GM23338 (cell line): ENCODE measurements at regions not wholly inside any gene's neighbourhood (a gene's known extent, or its start where the extent isn't known, plus 50 kb on each side); places are given as distances from the start of the nearest gene placed in this dataset.

ENCODE experiments used
- ATAC-seq: fragments of 200-7000 bp; cut with Tn5 transposase; 3 replicates; pipeline ENCODE4 v1.9.1; 2020
- DNase-seq: peaks from one replicate; pipeline ENCODE4 v3.0.0-alpha.2; 2015; ENCODE audit warnings: low spot score
- H2AFZ ChIP-seq: fragments of 200-600 bp; sonication (generic); 2 replicates; pipeline ENCODE4 v1.8.0; 2016; ENCODE audit warnings: antibody characterized with exemption, mild to moderate bottlenecking, moderate library complexity
- H3F3A ChIP-seq: fragments of 200-600 bp; sonication (generic); replicated peaks from 2 replicates; pipeline ENCODE4 v1.8.0; 2017; ENCODE audit warnings: antibody characterized with exemption, mixed run types, low read depth
- H3K27ac ChIP-seq: fragments of 200-600 bp; sonication (generic); 2 replicates; pipeline ENCODE4 v1.6.1; 2016; ENCODE audit warnings: low read depth
- H3K27me3 ChIP-seq: fragments of 200-600 bp; sonication (generic); 2 replicates; pipeline ENCODE4 v1.8.0; 2016; ENCODE audit warnings: mild to moderate bottlenecking, mixed run types, moderate library complexity; ENCODE audit not compliant: insufficient read depth
- H3K36me3 ChIP-seq: fragments of 200-600 bp; sonication (generic); 2 replicates; pipeline ENCODE4 v1.8.0; 2016; ENCODE audit warnings: mild to moderate bottlenecking; ENCODE audit not compliant: insufficient read depth
- H3K4me1 ChIP-seq: fragments of 200-600 bp; sonication (generic); 2 replicates; pipeline ENCODE4 v1.8.0; 2016; ENCODE audit warnings: mild to moderate bottlenecking, moderate library complexity; ENCODE audit not compliant: insufficient read depth
- H3K4me2 ChIP-seq: fragments of 200-600 bp; sonication (generic); 2 replicates; pipeline ENCODE4 v1.7.1; 2017; ENCODE audit warnings: mixed run types
- H3K4me3 ChIP-seq: fragments of 200-600 bp; sonication (generic); 2 replicates; pipeline ENCODE4 v1.6.1; 2016; ENCODE audit warnings: mixed run types
- H3K79me2 ChIP-seq: fragments of 200-600 bp; sonication (generic); replicated peaks from 2 replicates; pipeline ENCODE4 v1.8.0; 2017; ENCODE audit warnings: mild to moderate bottlenecking; ENCODE audit not compliant: insufficient read depth
- H3K9me2 ChIP-seq: fragments of 200-600 bp; sonication (generic); 2 replicates; pipeline ENCODE4 v1.8.0; 2017; ENCODE audit not compliant: insufficient read depth
- H4K20me1 ChIP-seq: fragments of 200-600 bp; sonication (generic); replicated peaks from 2 replicates; pipeline ENCODE4 v1.8.0; 2017; ENCODE audit warnings: mild to moderate bottlenecking; ENCODE audit not compliant: insufficient read depth
- H3K27ac Mint-ChIP-seq: 2 replicates; pipeline ENCODE4 v1.8.0; 2020; ENCODE audit warnings: inconsistent platforms, mild to moderate bottlenecking, moderate library complexity, mixed read lengths
- H3K27me3 Mint-ChIP-seq: 3 replicates; pipeline ENCODE4 v1.8.0; 2022; ENCODE audit warnings: low read depth, mild to moderate bottlenecking, moderate library complexity, mixed read lengths, inconsistent platforms; ENCODE audit not compliant: insufficient read depth, poor library complexity
- H3K36me3 Mint-ChIP-seq: 3 replicates; pipeline ENCODE4 v1.8.0; 2021; ENCODE audit warnings: low read depth, mild to moderate bottlenecking, inconsistent platforms, moderate library complexity, mixed read lengths
- H3K4me1 Mint-ChIP-seq: 3 replicates; pipeline ENCODE4 v1.8.0; 2020; ENCODE audit warnings: mild to moderate bottlenecking, inconsistent platforms, mixed read lengths
- H3K4me3 Mint-ChIP-seq: 3 replicates; pipeline ENCODE4 v1.8.0; 2021; ENCODE audit warnings: moderate library complexity, mild to moderate bottlenecking, inconsistent platforms, mixed read lengths
- H3K9me3 Mint-ChIP-seq: 3 replicates; pipeline ENCODE4 v1.8.0; 2020; ENCODE audit warnings: moderate library complexity, mild to moderate bottlenecking, inconsistent platforms, mixed read lengths
- CREB1 ChIP-seq: fragments of 250-450 bp; sonication (Bioruptor Pico); IDR thresholded peaks from 2 replicates; pipeline ENCODE4 v1.5.0; 2020; ENCODE audit warnings: low read depth, mild to moderate bottlenecking, moderate library complexity
- CTCF ChIP-seq, 2 experiments: fragments of 200-600 bp in 1 of 2; sonication (generic) in 1 of 2; conservative IDR thresholded peaks; 2 replicates each; pipeline versions ENCODE4 v1.5.1 to v1.6.1; 2016 to 2017; ENCODE audit warnings: antibody characterized with exemption in 2 of 2, low read depth in 2 of 2, mild to moderate bottlenecking in 2 of 2, moderate library complexity in 1 of 2
- ETS1 ChIP-seq: IDR thresholded peaks from 2 replicates; pipeline ENCODE4 v1.6.1; 2016; ENCODE audit warnings: antibody characterized with exemption
- EZH2 ChIP-seq: fragments of 200-600 bp; sonication (generic); IDR thresholded peaks from one replicate; pipeline ENCODE4 v1.8.0; 2017; ENCODE audit warnings: antibody characterized with exemption, mild to moderate bottlenecking, low read depth; ENCODE audit not compliant: unreplicated experiment
- EZH2phosphoT487 ChIP-seq: fragments of 200-600 bp; sonication (generic); IDR thresholded peaks from one replicate; pipeline ENCODE4 v1.8.1; 2018; ENCODE audit warnings: antibody characterized with exemption; ENCODE audit not compliant: unreplicated experiment
- JUNB ChIP-seq: IDR thresholded peaks from one replicate; pipeline ENCODE4 v1.6.1; 2016; ENCODE audit warnings: antibody characterized with exemption; ENCODE audit not compliant: unreplicated experiment
- NANOG ChIP-seq: IDR thresholded peaks from 2 replicates; pipeline ENCODE4 v1.6.1; 2016; ENCODE audit warnings: antibody characterized with exemption, borderline replicate concordance
- POLR2AphosphoS5 ChIP-seq: IDR thresholded peaks from 2 replicates; pipeline ENCODE4 v1.6.1; 2016; ENCODE audit warnings: antibody characterized with exemption, low read depth
- REST ChIP-seq: IDR thresholded peaks from one replicate; pipeline ENCODE4 v1.6.1; 2018; ENCODE audit warnings: antibody characterized with exemption; ENCODE audit not compliant: unreplicated experiment
- STAT1 ChIP-seq: IDR thresholded peaks from one replicate; pipeline ENCODE4 v1.6.1; 2016; ENCODE audit warnings: antibody characterized with exemption; ENCODE audit not compliant: unreplicated experiment
- ZNF114 ChIP-seq: fragments of 250-450 bp; sonication (Bioruptor Pico); IDR thresholded peaks from 2 replicates; pipeline ENCODE4 v1.5.0; 2020; ENCODE audit warnings: mild to moderate bottlenecking, moderate library complexity
- ZNF331 ChIP-seq: fragments of 250-450 bp; sonication (Bioruptor Pico); IDR thresholded peaks from 2 replicates; pipeline ENCODE4 v1.5.0; 2020; ENCODE audit warnings: low read depth, mild to moderate bottlenecking, moderate library complexity
- ZNF462 ChIP-seq: fragments of 250-450 bp; sonication (Bioruptor Pico); IDR thresholded peaks from 2 replicates; pipeline ENCODE4 v1.5.0; 2020; ENCODE audit warnings: mild to moderate bottlenecking, moderate library complexity

GRCh38 chr1:172949096-172949495 is 101.6 kb downstream of the TNFSF18 start:
- Histone ChIP-seq H3K9me2 (no peaks in the 10 kb centered on the region), H3K4me1 (peaks cover 3% of the 10 kb centered on the region; the same call in 1 of the 2 replicates), H3K27me3 (no peaks in the 10 kb centered on the region), H3F3A (no peaks in the 10 kb centered on the region), H2AFZ (no peak overlapping the region), H3K36me3 (no peaks in the 10 kb centered on the region), H3K79me2 (no peaks in the 10 kb centered on the region), H3K4me3 (no peak overlapping the region), H3K27ac (no peak overlapping the region), H3K4me2 (no peak overlapping the region), H4K20me1 (no peaks in the 10 kb centered on the region)
- TF ChIP-seq CTCF (conservative IDR thresholded peaks at IDR 0.05; ENCODE audit: low read depth in 2 of 2) (no peak), CREB1 (CRISPR knock-in tag) (no peak), ZNF331 (CRISPR knock-in tag) (no peak), REST (no peak), NANOG (no peak), ETS1 (no peak), ZNF462 (CRISPR knock-in tag) (no peak), JUNB (no peak), POLR2AphosphoS5 (no peak), STAT1 (no peak), EZH2phosphoT487 (no peak), EZH2 (no peak), ZNF114 (no peak)
- H3K9me3 Mint-ChIP-seq = no peaks in the 10 kb centered on the region
- no peak overlapping the region for H3K27ac Mint-ChIP-seq
- H3K4me3 Mint-ChIP-seq = no peak overlapping the region
- no peak for ATAC-seq
- DNase-seq = no peak
- H3K36me3 Mint-ChIP-seq = no peaks in the 10 kb centered on the region
- no peaks in the 10 kb centered on the region for H3K27me3 Mint-ChIP-seq
- no peaks in the 10 kb centered on the region for H3K4me1 Mint-ChIP-seq
